ENCODE measurements at regions not wholly inside any gene's neighbourhood (a gene's known extent, or its start where the extent isn't known, plus 50 kb on each side); places are given as distances from the start of the nearest gene placed in this dataset.

DNA sequence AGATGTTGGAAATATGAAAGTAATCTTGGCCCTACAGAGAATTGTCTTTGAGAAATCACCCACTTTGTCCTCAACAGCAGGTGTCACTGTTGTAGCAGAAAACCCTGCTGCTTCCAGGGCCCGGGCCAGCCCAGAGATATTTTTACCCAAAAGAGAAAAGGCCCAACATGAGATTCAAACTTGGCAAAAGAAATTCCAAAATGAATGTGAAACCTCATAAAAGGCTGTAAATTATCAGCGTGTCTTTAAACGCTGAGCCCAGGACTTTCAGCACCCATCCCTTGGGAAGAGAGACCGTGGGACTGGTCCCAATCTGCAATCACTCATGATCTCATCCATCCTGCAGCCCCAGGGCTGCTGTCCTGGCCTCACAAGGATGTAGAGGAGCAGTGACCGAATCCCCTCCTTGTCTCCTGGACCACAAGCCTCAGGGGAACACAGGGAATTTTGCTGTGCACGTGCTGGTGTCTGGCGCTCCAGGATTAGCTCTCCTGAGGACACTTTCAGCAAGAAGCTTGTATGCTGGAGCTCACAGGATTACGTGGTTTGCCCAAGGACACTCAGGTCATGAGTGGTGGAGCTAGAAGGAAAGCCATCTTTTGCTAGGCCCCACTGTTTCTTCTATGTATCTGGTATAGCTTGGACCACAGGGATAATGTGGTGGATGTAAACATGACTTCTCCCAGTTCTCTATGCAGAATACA, 202.1 kb downstream of the RNF144A start:
- TF ChIP-seq ZNF274 (IDR thresholded peaks at IDR 0.05; ENCODE audit: low read depth, low read length) (no peak), SUZ12 (IDR thresholded peaks at IDR 0.05; ENCODE audit: extremely low read depth, insufficient read depth, insufficient read length) (no peak), YY1 (IDR thresholded peaks at IDR 0.05; ENCODE audit: insufficient read depth, insufficient read length) (no peak)
- H3K9ac ChIP-seq (ENCODE audit: insufficient read length, low read depth) = no peak overlapping the region
- no peaks in the 10 kb centered on the region for H3K36me3 ChIP-seq (ENCODE audit: insufficient read depth, insufficient read length, low read length)
- no peaks in the 10 kb centered on the region for H3K9me3 ChIP-seq (ENCODE audit: insufficient read depth, low read length)
- peak; percentile 25 for DNase-seq (ENCODE audit: low read depth, low spot score)
- H3K4me3 ChIP-seq (ENCODE audit: insufficient read length, low read depth) = no peak overlapping the region
- H3K4me1 ChIP-seq (ENCODE audit: insufficient read depth, insufficient read length) = no peaks in the 10 kb centered on the region
- H3K27me3 ChIP-seq (ENCODE audit: insufficient read depth, insufficient read length) = no peaks in the 10 kb centered on the region

DNA sequence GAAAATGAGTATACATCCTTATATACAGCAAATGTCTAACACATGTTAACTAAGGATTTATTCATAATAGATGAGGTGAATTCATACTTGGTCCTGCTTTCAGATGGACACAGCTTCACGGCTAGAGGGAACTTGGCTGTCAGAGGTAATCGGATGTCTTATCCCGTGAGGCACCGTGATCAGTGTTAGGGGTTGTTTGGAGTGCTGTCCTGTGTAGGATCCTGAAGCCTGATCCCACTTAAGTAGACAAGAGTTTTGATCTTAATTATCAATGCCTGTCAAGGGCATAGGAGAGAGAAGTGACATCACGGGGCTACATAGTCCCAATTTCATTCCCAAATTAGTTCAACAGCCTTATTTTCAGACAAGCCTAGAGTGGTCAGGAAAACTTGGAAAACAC, 204.6 kb downstream of the RNF144A start:
- no peak overlapping the region for H3K4me3 ChIP-seq (ENCODE audit: insufficient read length, low read depth)
- H3K9ac ChIP-seq (ENCODE audit: insufficient read length, low read depth) = no peak overlapping the region
- H3K9me3 ChIP-seq (ENCODE audit: insufficient read depth, low read length) = 0 out of 2 replicates have a peak, but pooled peaks cover 4% of the 10 kb centered on the region
- no peak for DNase-seq (ENCODE audit: low read depth, low spot score)
- TF ChIP-seq YY1 (IDR thresholded peaks at IDR 0.05; ENCODE audit: insufficient read depth, insufficient read length) (no peak), SUZ12 (IDR thresholded peaks at IDR 0.05; ENCODE audit: extremely low read depth, insufficient read depth, insufficient read length) (no peak), ZNF274 (IDR thresholded peaks at IDR 0.05; ENCODE audit: low read depth, low read length) (no peak)
- H3K36me3 ChIP-seq (ENCODE audit: insufficient read depth, insufficient read length, low read length) = no peaks in the 10 kb centered on the region
- H3K27me3 ChIP-seq (ENCODE audit: insufficient read depth, insufficient read length) = no peaks in the 10 kb centered on the region
- no peaks in the 10 kb centered on the region for H3K4me1 ChIP-seq (ENCODE audit: insufficient read depth, insufficient read length)

DNA sequence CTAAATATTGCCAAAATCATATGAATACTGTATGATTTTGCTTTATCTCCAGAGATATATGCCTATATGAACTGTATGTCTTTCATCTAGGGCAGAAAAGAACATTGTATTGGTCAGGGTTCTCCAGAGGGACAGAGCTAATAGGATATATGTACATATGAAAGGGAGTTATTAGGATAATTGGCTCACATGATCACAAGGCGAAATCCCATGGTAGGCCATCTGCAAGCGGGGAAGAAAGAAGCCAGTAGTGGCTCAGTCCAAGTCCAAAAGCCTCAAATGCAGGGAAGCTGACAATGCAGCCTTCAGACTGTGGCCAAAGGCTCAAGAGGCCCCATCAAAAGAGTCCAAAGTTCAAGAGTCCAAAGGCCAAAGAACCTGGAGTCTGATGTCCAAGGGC, 209.9 kb downstream of the RNF144A start:
- Histone ChIP-seq H3K9me3 (ENCODE audit: insufficient read depth, low read length) (0 out of 2 replicates have a peak, but pooled peaks cover 4% of the 10 kb centered on the region), H3K27me3 (ENCODE audit: insufficient read depth, insufficient read length) (no peaks in the 10 kb centered on the region), H3K9ac (ENCODE audit: insufficient read length, low read depth) (no peak overlapping the region), H3K36me3 (ENCODE audit: insufficient read depth, insufficient read length, low read length) (no peaks in the 10 kb centered on the region), H3K4me3 (ENCODE audit: insufficient read length, low read depth) (no peak overlapping the region), H3K4me1 (ENCODE audit: insufficient read depth, insufficient read length) (no peaks in the 10 kb centered on the region)
- no peak for DNase-seq (ENCODE audit: low read depth, low spot score)
- TF ChIP-seq YY1 (IDR thresholded peaks at IDR 0.05; ENCODE audit: insufficient read depth, insufficient read length) (no peak), ZNF274 (IDR thresholded peaks at IDR 0.05; ENCODE audit: low read depth, low read length) (no peak), SUZ12 (IDR thresholded peaks at IDR 0.05; ENCODE audit: extremely low read depth, insufficient read depth, insufficient read length) (no peak)

DNA sequence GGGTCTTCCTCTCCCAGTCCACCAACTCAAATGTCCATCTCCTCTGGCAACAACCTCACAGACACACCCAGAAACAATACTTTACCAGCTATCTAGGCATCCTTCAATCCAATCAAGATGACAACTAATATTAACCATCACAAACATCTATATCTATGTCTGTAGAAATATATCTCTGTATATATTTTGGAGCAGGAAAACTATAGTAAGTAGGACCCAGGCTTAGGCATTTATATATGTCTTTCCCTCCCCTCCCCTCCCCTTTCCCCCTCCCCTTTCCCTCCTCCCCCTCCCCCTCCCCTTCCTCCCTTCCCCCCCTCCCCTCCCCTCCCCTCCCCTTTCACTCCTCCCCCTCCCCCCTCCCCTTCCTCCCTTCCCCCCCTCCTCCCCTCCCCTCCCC, 210.5 kb downstream of the RNF144A start:
- Histone ChIP-seq H3K4me1 (ENCODE audit: insufficient read depth, insufficient read length) (no peaks in the 10 kb centered on the region), H3K9ac (ENCODE audit: insufficient read length, low read depth) (no peak overlapping the region), H3K4me3 (ENCODE audit: insufficient read length, low read depth) (no peak overlapping the region), H3K36me3 (ENCODE audit: insufficient read depth, insufficient read length, low read length) (no peaks in the 10 kb centered on the region), H3K27me3 (ENCODE audit: insufficient read depth, insufficient read length) (no peaks in the 10 kb centered on the region), H3K9me3 (ENCODE audit: insufficient read depth, low read length) (0 out of 2 replicates have a peak, but pooled peaks cover 4% of the 10 kb centered on the region)
- TF ChIP-seq SUZ12 (IDR thresholded peaks at IDR 0.05; ENCODE audit: extremely low read depth, insufficient read depth, insufficient read length) (no peak), YY1 (IDR thresholded peaks at IDR 0.05; ENCODE audit: insufficient read depth, insufficient read length) (no peak), ZNF274 (IDR thresholded peaks at IDR 0.05; ENCODE audit: low read depth, low read length) (no peak)
- no peak for DNase-seq (ENCODE audit: low read depth, low spot score)

DNA sequence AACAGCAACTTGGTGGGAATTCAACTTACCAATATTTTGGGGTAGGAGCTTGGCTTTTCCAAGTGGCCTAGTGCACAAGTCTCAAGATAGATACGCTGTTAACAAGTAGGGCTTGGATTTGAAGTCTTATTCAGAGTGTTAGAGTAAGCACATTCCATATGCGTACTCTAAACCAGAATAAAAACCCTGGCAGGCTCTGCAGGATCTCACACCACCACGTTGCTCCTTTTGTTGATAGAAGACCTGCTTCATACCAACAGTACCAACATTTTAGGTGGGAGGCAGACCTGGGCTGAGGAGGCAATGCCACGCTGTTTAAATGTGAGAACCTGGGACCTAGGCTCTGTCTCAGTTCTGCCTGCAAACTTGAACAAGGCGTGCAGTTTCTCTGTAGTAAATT, 214.0 kb downstream of the RNF144A start:
- Histone ChIP-seq H3K36me3 (ENCODE audit: insufficient read depth, insufficient read length, low read length) (no peaks in the 10 kb centered on the region), H3K9ac (ENCODE audit: insufficient read length, low read depth) (no peak overlapping the region), H3K4me1 (ENCODE audit: insufficient read depth, insufficient read length) (no peaks in the 10 kb centered on the region), H3K9me3 (ENCODE audit: insufficient read depth, low read length) (0 out of 2 replicates have a peak, but pooled peaks cover 4% of the 10 kb centered on the region), H3K4me3 (ENCODE audit: insufficient read length, low read depth) (no peak overlapping the region), H3K27me3 (ENCODE audit: insufficient read depth, insufficient read length) (no peaks in the 10 kb centered on the region)
- DNase-seq (ENCODE audit: low read depth, low spot score) = no peak
- TF ChIP-seq YY1 (IDR thresholded peaks at IDR 0.05; ENCODE audit: insufficient read depth, insufficient read length) = no peak
- TF ChIP-seq ZNF274 (IDR thresholded peaks at IDR 0.05; ENCODE audit: low read depth, low read length) = no peak
- TF ChIP-seq SUZ12 (IDR thresholded peaks at IDR 0.05; ENCODE audit: extremely low read depth, insufficient read depth, insufficient read length) = no peak

DNA sequence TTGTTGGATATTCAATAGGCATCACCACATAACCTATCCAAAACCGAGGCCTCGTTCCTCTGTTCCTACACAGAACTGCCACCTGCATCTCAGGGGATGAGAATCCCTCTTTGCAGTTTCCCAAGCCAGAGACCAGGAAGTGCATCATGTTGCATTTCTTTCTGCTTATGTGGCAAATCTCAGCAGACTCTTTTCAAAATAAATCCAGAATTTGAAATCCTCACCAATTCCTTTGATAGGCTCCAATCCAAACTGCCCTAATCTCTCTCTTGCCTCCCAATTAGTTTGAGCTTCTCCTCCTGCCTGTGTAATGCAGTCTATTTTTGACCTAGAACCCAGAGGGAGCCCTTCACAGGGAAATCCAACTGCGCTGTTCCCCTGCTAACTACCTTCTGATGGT, 215.5 kb downstream of the RNF144A start:
- Histone ChIP-seq H3K36me3 (ENCODE audit: insufficient read depth, insufficient read length, low read length) (no peaks in the 10 kb centered on the region), H3K4me1 (ENCODE audit: insufficient read depth, insufficient read length) (no peaks in the 10 kb centered on the region), H3K9me3 (ENCODE audit: insufficient read depth, low read length) (no peaks in the 10 kb centered on the region), H3K4me3 (ENCODE audit: insufficient read length, low read depth) (no peak overlapping the region), H3K9ac (ENCODE audit: insufficient read length, low read depth) (no peak overlapping the region), H3K27me3 (ENCODE audit: insufficient read depth, insufficient read length) (no peaks in the 10 kb centered on the region)
- TF ChIP-seq YY1 (IDR thresholded peaks at IDR 0.05; ENCODE audit: insufficient read depth, insufficient read length) = no peak
- TF ChIP-seq ZNF274 (IDR thresholded peaks at IDR 0.05; ENCODE audit: low read depth, low read length) = no peak
- no peak for TF ChIP-seq SUZ12 (IDR thresholded peaks at IDR 0.05; ENCODE audit: extremely low read depth, insufficient read depth, insufficient read length)
- no peak for DNase-seq (ENCODE audit: low read depth, low spot score)

DNA sequence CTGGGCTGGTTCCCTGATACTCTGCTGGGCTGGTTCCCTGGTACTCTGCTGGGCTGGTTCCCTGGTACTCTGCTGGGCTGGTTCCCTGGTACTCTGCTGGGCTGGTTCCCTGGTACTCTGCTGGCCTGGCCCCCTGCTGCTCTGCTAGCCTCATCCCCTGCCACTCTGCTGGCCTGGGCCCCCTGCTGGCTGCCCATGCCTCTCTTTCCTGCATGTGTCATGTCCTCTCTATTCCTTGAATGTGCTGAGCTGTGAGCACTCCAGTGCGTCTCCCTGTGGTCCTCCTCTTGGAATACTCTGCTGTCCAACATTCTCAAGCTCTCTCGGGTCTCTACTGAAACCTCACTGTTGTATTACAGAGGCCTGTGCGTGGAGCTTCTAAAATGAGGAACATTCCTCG, 216.3 kb downstream of the RNF144A start:
- Histone ChIP-seq H3K36me3 (ENCODE audit: insufficient read depth, insufficient read length, low read length) (no peaks in the 10 kb centered on the region), H3K27me3 (ENCODE audit: insufficient read depth, insufficient read length) (no peaks in the 10 kb centered on the region), H3K4me1 (ENCODE audit: insufficient read depth, insufficient read length) (no peaks in the 10 kb centered on the region), H3K9ac (ENCODE audit: insufficient read length, low read depth) (no peak overlapping the region), H3K4me3 (ENCODE audit: insufficient read length, low read depth) (no peak overlapping the region), H3K9me3 (ENCODE audit: insufficient read depth, low read length) (no peaks in the 10 kb centered on the region)
- no peak for DNase-seq (ENCODE audit: low read depth, low spot score)
- no peak for TF ChIP-seq ZNF274 (IDR thresholded peaks at IDR 0.05; ENCODE audit: low read depth, low read length)
- TF ChIP-seq SUZ12 (IDR thresholded peaks at IDR 0.05; ENCODE audit: extremely low read depth, insufficient read depth, insufficient read length) = no peak
- TF ChIP-seq YY1 (IDR thresholded peaks at IDR 0.05; ENCODE audit: insufficient read depth, insufficient read length) = no peak

All from NT2/D1 (cell line).